Mesenchymal stem cell (in vitro differentiated cells and primary cell): ENCODE measurements at regions not wholly inside any gene's neighbourhood (a gene's known extent, or its start where the extent isn't known, plus 50 kb on each side); places are given as distances from the start of the nearest gene placed in this dataset.
A peak's percentile ranks its signal among the peaks of the same experiment; 100 is the strongest.

Source experiments
- DNase-seq: peaks from one replicate; pipeline ENCODE4 v3.0.0-alpha.2; 2013
- H2AFZ ChIP-seq: one replicate; pipeline ENCODE4 v1.6.1; 2013; ENCODE audit warnings: low read depth, mild to moderate bottlenecking, control low read depth, inconsistent platforms, low read length, moderate library complexity
- H2AK5ac ChIP-seq: 2 replicates; pipeline ENCODE4 v1.6.1; 2013; ENCODE audit warnings: low read length, moderate library complexity, mild to moderate bottlenecking, inconsistent platforms; ENCODE audit not compliant: severe bottlenecking
- H2BK120ac ChIP-seq: one replicate; pipeline ENCODE4 v1.6.1; 2013; ENCODE audit warnings: low read depth, mild to moderate bottlenecking, inconsistent platforms, low read length, moderate library complexity
- H2BK12ac ChIP-seq, 2 experiments: one replicate each; pipeline ENCODE4 v1.6.1; 2013; ENCODE audit warnings: inconsistent platforms in 2 of 2, low read length in 2 of 2, mild to moderate bottlenecking in 2 of 2, moderate library complexity in 2 of 2, control low read depth in 1 of 2
- H2BK15ac ChIP-seq: one replicate; pipeline ENCODE4 v1.6.1; 2013; ENCODE audit warnings: mild to moderate bottlenecking, low read depth, inconsistent platforms; ENCODE audit not compliant: poor library complexity, severe bottlenecking
- H2BK5ac ChIP-seq: 2 replicates; pipeline ENCODE4 v1.6.1; 2013; ENCODE audit warnings: low read depth, mild to moderate bottlenecking, low read length, control low read depth, inconsistent platforms; ENCODE audit not compliant: poor library complexity, severe bottlenecking
- H3K14ac ChIP-seq, 2 experiments: one replicate each; pipeline ENCODE4 v1.6.1; 2013; ENCODE audit warnings: inconsistent platforms in 2 of 2, low read length in 2 of 2, control low read depth in 1 of 2, mild to moderate bottlenecking in 1 of 2, moderate library complexity in 1 of 2
- H3K18ac ChIP-seq, 2 experiments: one replicate each; pipeline ENCODE4 v1.6.1; 2013; ENCODE audit warnings: inconsistent platforms in 2 of 2, low read length in 2 of 2, control low read depth in 1 of 2, low read depth in 1 of 2, mild to moderate bottlenecking in 1 of 2
- H3K23ac ChIP-seq, 2 experiments: one replicate each; pipeline ENCODE4 v1.6.1; 2013; ENCODE audit warnings: inconsistent platforms in 2 of 2, low read length in 2 of 2, mild to moderate bottlenecking in 2 of 2, moderate library complexity in 2 of 2, control low read depth in 1 of 2
- H3K27ac ChIP-seq: 2 replicates; pipeline ENCODE4 v1.5.1; 2013; ENCODE audit warnings: mild to moderate bottlenecking, moderate library complexity, low read length, control low read depth, inconsistent platforms; ENCODE audit not compliant: poor library complexity, severe bottlenecking
- H3K27me3 ChIP-seq, 2 experiments: 2 replicates each; pipeline versions ENCODE4 v1.6.1 to v1.7.0; 2013; ENCODE audit warnings: low read length in 2 of 2, mild to moderate bottlenecking in 2 of 2, moderate library complexity in 2 of 2, control low read depth in 1 of 2, inconsistent platforms in 1 of 2; ENCODE audit not compliant: control insufficient read depth in 1 of 2, insufficient read depth in 1 of 2
- H3K36me3 ChIP-seq, 2 experiments: 2 replicates each; pipeline versions ENCODE4 v1.6.1 to v1.7.0; 2013; ENCODE audit warnings: low read length in 2 of 2, control low read depth in 1 of 2, inconsistent platforms in 1 of 2, low read depth in 1 of 2, mild to moderate bottlenecking in 1 of 2; ENCODE audit not compliant: insufficient read depth in 2 of 2, control insufficient read depth in 1 of 2
- H3K4ac ChIP-seq, 2 experiments: one replicate each; pipeline ENCODE4 v1.6.1; 2013; ENCODE audit warnings: inconsistent platforms in 2 of 2, low read length in 2 of 2, mild to moderate bottlenecking in 2 of 2, moderate library complexity in 2 of 2, control low read depth in 1 of 2, low read depth in 1 of 2
- H3K4me1 ChIP-seq: 2 replicates; pipeline ENCODE4 v1.6.1; 2013; ENCODE audit warnings: low read depth, low read length, control low read depth; ENCODE audit not compliant: control insufficient read depth, insufficient read depth
- H3K4me2 ChIP-seq: 2 replicates; pipeline ENCODE4 v1.6.1; 2013; ENCODE audit warnings: low read length, mild to moderate bottlenecking, inconsistent platforms; ENCODE audit not compliant: poor library complexity, severe bottlenecking
- H3K4me3 ChIP-seq, 2 experiments: 2 replicates each; pipeline versions ENCODE4 v1.5.1 to v1.7.0; 2013; ENCODE audit warnings: low read length in 2 of 2, mild to moderate bottlenecking in 2 of 2, control low read depth in 1 of 2, low read depth in 1 of 2; ENCODE audit not compliant: insufficient read depth in 1 of 2
- H3K79me1 ChIP-seq: replicated peaks from 2 replicates; pipeline ENCODE4 v1.6.1; 2013; ENCODE audit warnings: mild to moderate bottlenecking, control low read depth, low read length, inconsistent platforms; ENCODE audit not compliant: poor library complexity, severe bottlenecking
- H3K9ac ChIP-seq: 2 replicates; pipeline ENCODE4 v1.7.0; 2013; ENCODE audit warnings: mild to moderate bottlenecking, low read length, moderate library complexity
- H3K9me3 ChIP-seq: 2 replicates; pipeline ENCODE4 v1.7.0; 2013; ENCODE audit warnings: mild to moderate bottlenecking, low read length; ENCODE audit not compliant: control insufficient read depth
- H4K8ac ChIP-seq: one replicate; pipeline ENCODE4 v1.6.1; 2013; ENCODE audit warnings: inconsistent platforms, mild to moderate bottlenecking, low read length, moderate library complexity
- H4K91ac ChIP-seq: one replicate; pipeline ENCODE4 v1.6.1; 2013; ENCODE audit warnings: mild to moderate bottlenecking, low read length, inconsistent platforms
- WGBS: methylation state at CpG from one replicate; pipeline ENCODE4 v1.1.7; 2013; ENCODE audit warnings: mixed read lengths; 5-methylcytosine and 5-hydroxymethylcytosine counted together

DNA sequence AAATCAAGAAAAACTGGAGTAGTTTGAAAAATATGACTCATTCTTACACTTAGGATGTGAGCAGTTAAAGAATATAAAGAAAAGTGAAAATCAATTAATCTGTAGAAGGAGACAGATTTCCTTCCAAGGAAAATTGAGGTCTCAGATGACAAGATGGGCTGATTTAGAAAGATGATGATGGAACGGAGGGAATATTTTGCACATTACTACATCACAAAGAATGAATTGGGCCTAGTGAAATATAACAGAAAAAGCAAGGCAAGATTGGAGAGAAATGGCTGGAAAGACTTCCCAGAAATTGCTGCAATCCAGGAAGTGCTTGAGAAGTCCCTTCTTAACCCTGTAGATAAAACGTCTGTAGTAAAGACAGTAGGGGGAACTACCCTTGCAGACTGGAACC, 169.1 kb upstream of the SYT6 start:
- peaks cover 4% of the 10 kb centered on the region for H3K9me3 ChIP-seq
- no peak overlapping the region for H2AK5ac ChIP-seq
- H2AFZ ChIP-seq: no peak overlapping the region
- H2BK120ac ChIP-seq: no peak overlapping the region
- no peak overlapping the region for H3K4ac ChIP-seq
- no peak overlapping the region for H3K4me2 ChIP-seq
- no peak overlapping the region for H3K27ac ChIP-seq
- no peak overlapping the region for H2BK15ac ChIP-seq
- no peak overlapping the region for H3K9ac ChIP-seq
- no peak overlapping the region for H4K8ac ChIP-seq
- no peak overlapping the region for H3K18ac ChIP-seq
- no peak overlapping the region for H2BK5ac ChIP-seq
- H3K4me3 ChIP-seq: no peak overlapping the region
- no peak overlapping the region for H4K91ac ChIP-seq
- no peaks in the 10 kb centered on the region for H3K79me1 ChIP-seq
- 68% methylated on average over 2 of the region's 2 CpGs for WGBS
- DNase-seq: no peak
- H3K23ac ChIP-seq: no peak overlapping the region
- no peak overlapping the region for H3K14ac ChIP-seq
- H3K4me1 ChIP-seq: peaks cover 2% of the 10 kb centered on the region
- no peaks in the 10 kb centered on the region for H3K36me3 ChIP-seq
- no peaks in the 10 kb centered on the region for H3K27me3 ChIP-seq
- H2BK12ac ChIP-seq: no peak overlapping the region

- H2AFZ ChIP-seq: no peak overlapping the region
- 73% methylated on average over 3 of the region's 3 CpGs for WGBS
- no peak overlapping the region for H4K8ac ChIP-seq
- H2BK120ac ChIP-seq: no peak overlapping the region
- H3K4me3 ChIP-seq: no peak overlapping the region
- H2AK5ac ChIP-seq: no peak overlapping the region
- no peak for DNase-seq
- H3K4me2 ChIP-seq: no peak overlapping the region
- no peak overlapping the region for H3K27ac ChIP-seq
- H3K79me1 ChIP-seq: no peaks in the 10 kb centered on the region
- H3K18ac ChIP-seq: no peak overlapping the region
- no peak overlapping the region for H3K14ac ChIP-seq
- no peak overlapping the region for H2BK5ac ChIP-seq
- no peak overlapping the region for H2BK15ac ChIP-seq
- no peak overlapping the region for H2BK12ac ChIP-seq
- H3K23ac ChIP-seq: no peak overlapping the region
- H3K9ac ChIP-seq: no peak overlapping the region
- peaks cover 2% of the 10 kb centered on the region for H3K4me1 ChIP-seq
- H3K27me3 ChIP-seq: no peaks in the 10 kb centered on the region
- H3K36me3 ChIP-seq: no peaks in the 10 kb centered on the region
- no peaks in the 10 kb centered on the region for H3K9me3 ChIP-seq
- H4K91ac ChIP-seq: no peak overlapping the region
- H3K4ac ChIP-seq: no peak overlapping the region
Measured at GRCh38 chr1:114322207-114322606, 168.5 kb upstream of the SYT6 start.

- H2AK5ac ChIP-seq: no peak overlapping the region
- H3K36me3 ChIP-seq: no peaks in the 10 kb centered on the region
- H2BK120ac ChIP-seq: no peak overlapping the region
- no peak overlapping the region for H3K9ac ChIP-seq
- no peak overlapping the region for H4K91ac ChIP-seq
- H2AFZ ChIP-seq: no peak overlapping the region
- no peaks in the 10 kb centered on the region for H3K79me1 ChIP-seq
- no peak overlapping the region for H3K23ac ChIP-seq
- DNase-seq: peak; percentile 24
- no peak overlapping the region for H4K8ac ChIP-seq
- no peak overlapping the region for H3K4ac ChIP-seq
- H3K4me1 ChIP-seq: peaks cover 2% of the 10 kb centered on the region
- H2BK5ac ChIP-seq: no peak overlapping the region
- H2BK15ac ChIP-seq: no peak overlapping the region
- no peak overlapping the region for H3K18ac ChIP-seq
- H3K9me3 ChIP-seq: no peaks in the 10 kb centered on the region
- no peak overlapping the region for H3K14ac ChIP-seq
- peak overlapping the region; percentile 51 for H3K27ac ChIP-seq
- no peaks in the 10 kb centered on the region for H3K27me3 ChIP-seq
- H3K4me2 ChIP-seq: no peak overlapping the region
- H2BK12ac ChIP-seq: no peak overlapping the region
- no peak overlapping the region for H3K4me3 ChIP-seq
Measured at GRCh38 chr1:114320586-114320985, 166.9 kb upstream of the SYT6 start.

- H2BK120ac ChIP-seq: no peak overlapping the region
- peak overlapping the region; percentile 69 for H3K9ac ChIP-seq
- no peak overlapping the region for H3K14ac ChIP-seq
- peak overlapping the region; percentile 6 for H3K27ac ChIP-seq
- no peak overlapping the region for H3K23ac ChIP-seq
- no peak overlapping the region for H2BK15ac ChIP-seq
- WGBS: 60% methylated on average over 2 of the region's 3 CpGs
- no peaks in the 10 kb centered on the region for H3K9me3 ChIP-seq
- no peak overlapping the region for H2AK5ac ChIP-seq
- no peak overlapping the region for H3K18ac ChIP-seq
- no peak overlapping the region for H3K4me2 ChIP-seq
- DNase-seq: no peak
- no peak overlapping the region for H4K91ac ChIP-seq
- no peak overlapping the region for H4K8ac ChIP-seq
- peak overlapping the region in 1 of 2 experiments; percentile 30 for H3K4me3 ChIP-seq
- no peaks in the 10 kb centered on the region for H3K79me1 ChIP-seq
- no peak overlapping the region for H3K4ac ChIP-seq
- no peaks in the 10 kb centered on the region for H3K36me3 ChIP-seq
- H3K27me3 ChIP-seq: no peaks in the 10 kb centered on the region
- no peak overlapping the region for H2AFZ ChIP-seq
- peaks cover 3% of the 10 kb centered on the region for H3K4me1 ChIP-seq
- H2BK12ac ChIP-seq: no peak overlapping the region
- no peak overlapping the region for H2BK5ac ChIP-seq
Measured at GRCh38 chr1:114319418-114319817, 165.7 kb upstream of the SYT6 start.
